PC-3 (cell line): ENCODE measurements at regions not wholly inside any gene's neighbourhood (a gene's known extent, or its start where the extent isn't known, plus 50 kb on each side); places are given as distances from the start of the nearest gene placed in this dataset.

ENCODE experiments used
- CTCF ChIP-seq: fragments of 300-600 bp; sonication (generic); conservative IDR thresholded peaks from 2 replicates; pipeline ENCODE4 v1.5.1; 2017; ENCODE audit warnings: antibody characterized with exemption, low read depth, mild to moderate bottlenecking, low read length
- EZH2 ChIP-seq: fragments of 300-600 bp; sonication (generic); IDR thresholded peaks from one replicate; pipeline ENCODE4 v1.6.1; 2017; ENCODE audit warnings: antibody characterized with exemption, mild to moderate bottlenecking, low read length; ENCODE audit not compliant: unreplicated experiment
- EZH2phosphoT487 ChIP-seq: fragments of 300-600 bp; sonication (generic); IDR thresholded peaks from 2 replicates; pipeline ENCODE4 v1.6.1; 2018; ENCODE audit warnings: mild to moderate bottlenecking, antibody characterized with exemption, low read length, borderline replicate concordance

DNA sequence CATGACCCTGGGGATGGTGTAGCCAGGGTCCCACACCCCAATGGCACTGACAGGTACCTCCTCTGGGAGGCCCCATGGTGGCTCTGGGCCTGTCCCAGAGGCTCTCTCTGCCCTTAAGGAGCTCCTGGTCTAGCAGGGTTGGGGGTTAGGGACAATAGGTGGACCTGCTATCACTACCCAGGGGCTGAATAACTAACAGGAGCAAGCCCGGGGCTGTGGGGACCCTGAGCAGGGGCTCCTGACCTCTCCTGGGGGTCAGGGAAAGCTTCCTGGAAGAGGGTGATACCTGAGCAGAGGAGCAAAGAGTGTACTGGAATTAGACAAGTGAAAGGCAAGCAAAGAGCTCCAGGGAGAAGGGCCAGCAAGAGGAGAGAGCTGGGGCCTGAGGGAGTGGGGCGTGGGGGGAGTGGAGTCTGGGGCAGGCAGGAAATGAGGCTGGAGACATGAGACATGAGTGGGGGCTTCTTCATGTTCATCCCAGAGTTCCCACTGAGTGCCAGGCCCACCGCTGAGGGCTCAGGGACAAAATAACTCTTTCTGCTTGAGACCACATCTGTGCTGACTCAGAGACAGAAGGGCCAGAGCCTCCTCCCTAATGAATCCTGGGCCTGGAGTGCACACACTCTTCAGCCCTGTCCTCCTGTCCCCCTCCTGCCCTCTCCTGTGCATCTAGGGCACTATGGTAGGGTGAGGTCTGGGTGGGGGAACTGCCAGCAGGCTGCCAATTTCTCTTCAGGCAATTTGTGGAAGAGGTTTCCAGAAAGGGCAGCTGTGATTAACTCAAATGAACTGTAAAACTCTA lies 517.6 kb downstream of the PTPRU start:
- TF ChIP-seq CTCF (no peak), EZH2 (no peak), EZH2phosphoT487 (no peak)
